ENCODE measurements at regions not wholly inside any gene's neighbourhood (a gene's known extent, or its start where the extent isn't known, plus 50 kb on each side); places are given as distances from the start of the nearest gene placed in this dataset.

- TF ChIP-seq CTCF (IDR thresholded peaks at IDR 0.05) = no peak
- TF ChIP-seq POLR2A (IDR thresholded peaks at IDR 0.05) = no peak
These were observed 436.6 kb downstream of the MRPL39 start for GRCh38 chr21:25170681-25171080.
